OCI-LY3 (cell line): ENCODE measurements at regions not wholly inside any gene's neighbourhood (a gene's known extent, or its start where the extent isn't known, plus 50 kb on each side); places are given as distances from the start of the nearest gene placed in this dataset.

Experiments used
- H2AFZ ChIP-seq: fragments of 200-600, 300-600 bp; shearing (Covaris generic); 2 replicates; pipeline ENCODE4 v1.6.0; 2014; ENCODE audit warnings: antibody characterized with exemption, low read depth, low read length
- H3K27ac ChIP-seq: fragments of 200-600, 300-600 bp; sonication (generic); 2 replicates; pipeline ENCODE4 v1.5.1; 2014; ENCODE audit warnings: mild to moderate bottlenecking, low read length, moderate library complexity, mixed read lengths
- H3K27me3 ChIP-seq: fragments of 200-600, 300-600 bp; sonication (generic); 2 replicates; pipeline ENCODE4 v1.6.1; 2014; ENCODE audit warnings: low read depth, low read length, mixed read lengths
- H3K36me3 ChIP-seq: fragments of 200-600, 300-600 bp; sonication (generic); replicated peaks from 2 replicates; pipeline ENCODE3; 2014; ENCODE audit warnings: low read depth, low read length, mixed read lengths
- H3K4me1 ChIP-seq: fragments of 300-600, 200-600 bp; sonication (generic); 2 replicates; pipeline ENCODE4 v1.6.1; 2014; ENCODE audit warnings: low read length, mixed read lengths
- H3K4me2 ChIP-seq: fragments of 200-600, 300-600 bp; sonication (generic); 2 replicates; pipeline ENCODE4 v1.6.1; 2014; ENCODE audit warnings: low read length, mixed read lengths
- H3K4me3 ChIP-seq: fragments of 300-600, 200-600 bp; sonication (generic); 2 replicates; pipeline ENCODE4 v1.5.1; 2014; ENCODE audit warnings: antibody characterized with exemption, mild to moderate bottlenecking, low read length, moderate library complexity
- H3K79me2 ChIP-seq: fragments of 300-600, 200-600 bp; shearing (Covaris generic); 2 replicates; pipeline ENCODE4 v1.6.1; 2014; ENCODE audit warnings: mild to moderate bottlenecking, low read length, mixed read lengths
- H3K9ac ChIP-seq: fragments of 300-600, 200-600 bp; shearing (Covaris generic); 2 replicates; pipeline ENCODE4 v1.6.0; 2014; ENCODE audit warnings: mild to moderate bottlenecking, low read length, moderate library complexity
- H3K9me3 ChIP-seq: fragments of 200-600, 300-600 bp; shearing (Covaris generic); 2 replicates; pipeline ENCODE4 v1.6.1; 2014; ENCODE audit warnings: low read length, mixed read lengths; ENCODE audit not compliant: insufficient read depth
- H4K20me1 ChIP-seq: fragments of 200-600, 300-600 bp; sonication (generic); 2 replicates; pipeline ENCODE4 v1.6.1; 2016; ENCODE audit warnings: low read length, mixed read lengths; ENCODE audit not compliant: insufficient read depth
- EZH2phosphoT487 ChIP-seq: fragments of 200-600 bp; shearing (Covaris generic); IDR thresholded peaks from 2 replicates; pipeline ENCODE4 v1.6.1; 2018; ENCODE audit warnings: antibody characterized with exemption, mixed run types, low read depth
- TF ChIP-seq, protein P1 (sequence below): fragments of 200-600, 300-600 bp; sonication (generic); IDR thresholded peaks from 2 replicates; pipeline ENCODE4 v1.5.1; 2014; ENCODE audit warnings: antibody characterized with exemption, low read length, low read depth

- Histone ChIP-seq H2AFZ (no peak overlapping the region), H3K9me3 (no peaks in the 10 kb centered on the region), H3K9ac (no peak overlapping the region), H3K4me3 (no peak overlapping the region), H4K20me1 (no peaks in the 10 kb centered on the region), H3K36me3 (no peaks in the 10 kb centered on the region), H3K79me2 (no peaks in the 10 kb centered on the region), H3K27ac (no peak overlapping the region), H3K27me3 (no peaks in the 10 kb centered on the region), H3K4me2 (no peak overlapping the region), H3K4me1 (peaks cover 69% of the 10 kb centered on the region)
- TF ChIP-seq EZH2phosphoT487, result no peak
- TF ChIP-seq, protein P1, sequence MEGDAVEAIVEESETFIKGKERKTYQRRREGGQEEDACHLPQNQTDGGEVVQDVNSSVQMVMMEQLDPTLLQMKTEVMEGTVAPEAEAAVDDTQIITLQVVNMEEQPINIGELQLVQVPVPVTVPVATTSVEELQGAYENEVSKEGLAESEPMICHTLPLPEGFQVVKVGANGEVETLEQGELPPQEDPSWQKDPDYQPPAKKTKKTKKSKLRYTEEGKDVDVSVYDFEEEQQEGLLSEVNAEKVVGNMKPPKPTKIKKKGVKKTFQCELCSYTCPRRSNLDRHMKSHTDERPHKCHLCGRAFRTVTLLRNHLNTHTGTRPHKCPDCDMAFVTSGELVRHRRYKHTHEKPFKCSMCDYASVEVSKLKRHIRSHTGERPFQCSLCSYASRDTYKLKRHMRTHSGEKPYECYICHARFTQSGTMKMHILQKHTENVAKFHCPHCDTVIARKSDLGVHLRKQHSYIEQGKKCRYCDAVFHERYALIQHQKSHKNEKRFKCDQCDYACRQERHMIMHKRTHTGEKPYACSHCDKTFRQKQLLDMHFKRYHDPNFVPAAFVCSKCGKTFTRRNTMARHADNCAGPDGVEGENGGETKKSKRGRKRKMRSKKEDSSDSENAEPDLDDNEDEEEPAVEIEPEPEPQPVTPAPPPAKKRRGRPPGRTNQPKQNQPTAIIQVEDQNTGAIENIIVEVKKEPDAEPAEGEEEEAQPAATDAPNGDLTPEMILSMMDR, result no peak
Measured at GRCh38 chr2:8416849-8417832, 264.7 kb upstream of the ID2 start.

- Histone ChIP-seq H3K36me3 (no peaks in the 10 kb centered on the region), H3K4me3 (no peak overlapping the region), H3K9ac (no peak overlapping the region), H3K4me1 (peaks cover 62% of the 10 kb centered on the region), H2AFZ (no peak overlapping the region), H3K27me3 (no peaks in the 10 kb centered on the region), H3K9me3 (no peaks in the 10 kb centered on the region), H3K79me2 (no peaks in the 10 kb centered on the region), H3K27ac (no peak overlapping the region), H4K20me1 (no peaks in the 10 kb centered on the region), H3K4me2 (no peak overlapping the region)
- TF ChIP-seq, protein P1, result no peak
- no peak for TF ChIP-seq EZH2phosphoT487
Measured at GRCh38 chr2:8418721-8419120, 263.1 kb upstream of the ID2 start.

- Histone ChIP-seq H3K9me3 (no peaks in the 10 kb centered on the region), H3K9ac (peak overlapping the region; percentile 56), H3K79me2 (no peaks in the 10 kb centered on the region), H3K27ac (peak overlapping the region; percentile 68), H3K27me3 (no peaks in the 10 kb centered on the region), H2AFZ (peak overlapping the region; percentile 43), H3K4me1 (peaks cover 35% of the 10 kb centered on the region), H3K4me3 (peak overlapping the region; percentile 63), H3K36me3 (no peaks in the 10 kb centered on the region), H4K20me1 (no peaks in the 10 kb centered on the region), H3K4me2 (peak overlapping the region; percentile 84)
- TF ChIP-seq EZH2phosphoT487, result no peak
- TF ChIP-seq, protein P1, result peak; percentile 62
Measured at GRCh38 chr2:8421658-8422449, 260.0 kb upstream of the ID2 start.

- peak overlapping the region; percentile 63 for H3K4me3 ChIP-seq
- no peaks in the 10 kb centered on the region for H3K27me3 ChIP-seq
- H4K20me1 ChIP-seq, result no peaks in the 10 kb centered on the region
- no peaks in the 10 kb centered on the region for H3K79me2 ChIP-seq
- peak overlapping the region; percentile 56; the same call in 1 of the 2 replicates for H3K9ac ChIP-seq
- TF ChIP-seq, protein P1, result no peak
- no peak for TF ChIP-seq EZH2phosphoT487
- peaks cover 29% of the 10 kb centered on the region for H3K4me1 ChIP-seq
- H3K9me3 ChIP-seq, result no peaks in the 10 kb centered on the region
- H3K27ac ChIP-seq, result peak overlapping the region; percentile 68
- no peak overlapping the region for H2AFZ ChIP-seq
- H3K36me3 ChIP-seq, result no peaks in the 10 kb centered on the region
- peak overlapping the region; percentile 84 for H3K4me2 ChIP-seq
Measured at GRCh38 chr2:8422450-8422800, 259.4 kb upstream of the ID2 start.
